Activated CD4-positive, alpha-beta memory T cell treated with anti-CD3 and anti-CD28 coated beads, Interleukin-2, amount 10 ng/mL, durations not matched to agents 7 days and 5 days (primary cell): ENCODE measurements at regions not wholly inside any gene's neighbourhood (a gene's known extent, or its start where the extent isn't known, plus 50 kb on each side); places are given as distances from the start of the nearest gene placed in this dataset.
"Not testable (repeated sequence)": the region's sequence is repeated elsewhere in the genome, so short reads cannot be mapped to it uniquely, and the experiment has no call there.

ENCODE experiments used
- CTCF ChIA-PET: fragments of 350-600 bp; sonication (Branson Sonifier 250); formaldehyde crosslinking; loops from one replicate; lab custom pipeline; 2021; ENCODE audit warnings: antibody characterized with exemption, inconsistent platforms; lab: Charles Lee
- POLR2A ChIA-PET: fragments of 350-600 bp; sonication (Branson Sonifier 250); formaldehyde crosslinking; loops from one replicate; lab custom pipeline; 2021; ENCODE audit warnings: antibody characterized with exemption; lab: Charles Lee
- DNase-seq: peaks from one replicate; pipeline ENCODE4 v3.0.0-alpha.2; 2020
- H3K27ac Mint-ChIP-seq: one replicate; pipeline ENCODE4 v1.8.0; 2021; ENCODE audit warnings: mild to moderate bottlenecking, mixed read lengths
- H3K27me3 Mint-ChIP-seq: one replicate; pipeline ENCODE4 v1.8.0; 2021; ENCODE audit warnings: mixed read lengths
- H3K36me3 Mint-ChIP-seq: one replicate; pipeline ENCODE4 v1.8.0; 2021; ENCODE audit warnings: low read depth, mixed read lengths
- H3K4me1 Mint-ChIP-seq: one replicate; pipeline ENCODE4 v1.8.0; 2021; ENCODE audit warnings: mixed read lengths
- H3K4me3 Mint-ChIP-seq: one replicate; pipeline ENCODE4 v1.8.0; 2021; ENCODE audit warnings: mild to moderate bottlenecking, mixed read lengths
- H3K9me3 Mint-ChIP-seq: one replicate; pipeline ENCODE4 v1.8.0; 2021; ENCODE audit warnings: mixed read lengths

DNA sequence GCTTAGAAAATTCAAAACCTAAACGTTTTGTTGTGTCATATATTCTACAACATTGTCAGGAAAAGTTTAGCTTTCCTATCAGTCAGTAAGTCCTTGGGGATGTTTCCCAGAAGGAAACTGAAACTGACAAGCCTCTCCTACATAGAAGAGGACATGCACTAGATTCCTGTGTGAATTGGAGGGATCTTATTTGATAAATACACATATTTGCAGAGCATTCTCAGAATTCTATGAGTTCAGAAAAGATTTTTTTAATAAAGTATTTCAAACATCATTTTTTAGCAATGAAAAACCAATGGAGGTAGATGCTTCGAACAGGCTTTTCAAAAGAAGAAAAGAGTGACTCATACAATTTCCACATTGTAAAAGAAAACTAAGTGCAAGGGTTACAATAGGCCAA, 1706.7 kb downstream of the SUCLG1 start:
- ChIA-PET POLR2A (no interaction called here), CTCF (no interaction called here)
- no peak for DNase-seq
- Mint-ChIP-seq H3K9me3 (peaks cover 21% of the 10 kb centered on the region), H3K27ac (no peak overlapping the region), H3K36me3 (no peaks in the 10 kb centered on the region), H3K4me1 (no peaks in the 10 kb centered on the region), H3K27me3 (no peaks in the 10 kb centered on the region), H3K4me3 (no peak overlapping the region)

DNA sequence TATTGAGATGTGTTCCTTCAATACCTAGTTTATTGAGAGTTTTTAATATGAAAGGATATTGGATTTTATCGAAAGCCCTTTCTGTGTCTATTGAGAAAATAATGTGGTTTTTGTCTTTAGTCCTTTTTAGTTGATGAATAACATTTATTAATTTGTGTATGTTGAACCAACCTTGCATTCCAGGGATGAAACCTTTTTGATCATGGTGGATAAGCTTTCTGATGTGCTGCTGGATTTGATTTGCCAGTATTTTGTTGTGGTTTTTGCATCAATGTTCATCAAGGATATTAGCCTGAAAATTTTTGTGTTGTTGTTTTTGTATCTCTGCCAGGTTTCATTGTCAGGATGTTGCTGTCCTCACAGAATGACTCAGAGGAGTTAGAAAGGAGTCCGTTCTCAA, 1710.4 kb downstream of the SUCLG1 start:
- POLR2A ChIA-PET, result no interaction called here

DNA sequence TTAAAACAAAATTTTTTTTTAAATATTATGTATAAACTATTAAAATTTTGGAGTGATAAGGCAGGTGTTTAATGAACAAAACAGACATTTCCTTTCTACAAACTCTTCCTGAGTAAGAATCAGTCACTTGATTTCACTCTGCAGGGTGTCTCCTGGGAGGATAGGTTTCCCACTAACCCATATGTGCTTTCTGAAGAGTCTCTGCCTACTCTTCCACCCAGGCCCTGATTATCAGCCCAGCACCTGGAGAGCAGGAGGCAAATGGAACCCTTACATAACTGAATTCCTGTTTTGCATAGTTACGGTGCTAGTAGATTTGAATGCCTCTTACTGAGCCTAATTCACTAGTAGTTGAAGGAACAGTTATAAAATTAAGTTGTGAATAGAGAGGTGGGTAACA, 1718.6 kb downstream of the SUCLG1 start:
- no peak for DNase-seq
- Mint-ChIP-seq H3K4me1 (no peaks in the 10 kb centered on the region), H3K4me3 (no peak overlapping the region), H3K9me3 (peaks cover 10% of the 10 kb centered on the region), H3K27me3 (no peaks in the 10 kb centered on the region), H3K27ac (no peak overlapping the region), H3K36me3 (no peaks in the 10 kb centered on the region)
- POLR2A ChIA-PET, result no interaction called here
- CTCF ChIA-PET, result no interaction called here

More for the DNA sequence above, 1710.4 kb downstream of the SUCLG1 start:
- H3K36me3 Mint-ChIP-seq, result no peaks in the 10 kb centered on the region
- no peak overlapping the region for H3K27ac Mint-ChIP-seq
- DNase-seq, result no peak
- no peaks in the 10 kb centered on the region for H3K4me1 Mint-ChIP-seq
- CTCF ChIA-PET, result no interaction called here
- H3K4me3 Mint-ChIP-seq, result no peak overlapping the region
- H3K9me3 Mint-ChIP-seq, result peaks cover 28% of the 10 kb centered on the region
- H3K27me3 Mint-ChIP-seq, result no peaks in the 10 kb centered on the region

DNA sequence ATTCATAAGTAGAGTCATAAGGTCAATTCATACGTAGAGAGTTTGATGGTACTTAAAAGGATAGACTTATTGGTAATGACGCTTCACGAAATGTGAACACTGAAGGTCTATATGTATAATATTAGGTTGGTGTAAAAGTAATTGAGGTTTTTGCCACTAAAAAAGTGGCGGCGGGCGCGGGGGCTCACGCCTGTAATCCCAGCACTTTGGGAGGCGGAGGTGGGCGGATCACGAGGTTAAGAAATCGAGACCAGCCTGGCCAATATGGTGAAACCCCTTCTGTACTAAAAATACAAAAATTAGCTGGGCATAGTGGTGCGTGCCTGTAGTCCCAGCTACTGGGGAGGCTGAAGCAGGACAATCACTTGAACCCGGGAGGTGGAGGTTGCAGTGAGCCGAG, 1721.1 kb downstream of the SUCLG1 start:
- H3K36me3 Mint-ChIP-seq, H3K9me3 Mint-ChIP-seq, DNase-seq, H3K27me3 Mint-ChIP-seq, POLR2A ChIA-PET, H3K27ac Mint-ChIP-seq, CTCF ChIA-PET, H3K4me3 Mint-ChIP-seq, H3K4me1 Mint-ChIP-seq: not testable (repeated sequence)

DNA sequence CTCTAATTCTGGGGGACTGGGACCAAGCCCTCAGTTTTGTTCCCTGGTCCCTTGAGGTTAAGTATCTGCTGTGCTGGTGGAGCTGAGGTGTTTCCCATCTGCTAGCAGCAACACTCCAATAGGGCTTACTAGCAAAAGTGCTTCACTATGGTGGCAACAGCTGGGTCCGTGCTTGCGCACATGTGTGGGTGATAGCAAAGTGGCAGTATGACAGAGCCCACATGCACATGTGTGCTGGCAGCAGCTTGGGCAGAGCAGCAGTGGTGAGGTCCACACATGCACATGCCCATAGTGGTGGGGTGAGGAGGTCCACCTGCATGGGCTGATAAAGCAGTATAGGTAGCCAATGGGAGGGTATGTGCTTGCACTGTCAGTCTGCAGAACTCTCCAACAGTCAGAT, 1723.7 kb downstream of the SUCLG1 start:
- no peaks in the 10 kb centered on the region for H3K36me3 Mint-ChIP-seq
- CTCF ChIA-PET, result no interaction called here

DNA sequence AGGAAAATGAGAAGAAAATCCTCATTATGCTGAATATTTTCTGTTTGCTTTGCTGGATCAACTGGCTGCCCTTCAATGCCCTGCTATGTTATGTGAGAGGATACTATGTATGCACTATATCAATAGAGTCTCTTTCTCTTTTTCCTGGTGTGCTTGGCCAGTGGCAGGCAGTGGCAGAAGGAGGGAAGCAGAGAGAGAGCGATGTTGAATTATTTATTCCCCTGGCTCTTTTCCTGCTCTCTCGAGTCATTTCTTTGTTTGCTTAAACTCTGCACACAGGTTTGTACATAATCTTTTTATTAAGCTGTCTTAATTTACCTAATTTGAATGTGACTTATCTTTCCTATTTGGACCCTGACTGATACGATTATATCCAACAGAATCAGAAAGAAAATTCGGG, 1727.3 kb downstream of the SUCLG1 start:
- H3K4me3 Mint-ChIP-seq, result no peak overlapping the region
- H3K36me3 Mint-ChIP-seq, result no peaks in the 10 kb centered on the region
- H3K27me3 Mint-ChIP-seq, result no peaks in the 10 kb centered on the region
- no peak for DNase-seq
- no peak overlapping the region for H3K27ac Mint-ChIP-seq
- CTCF ChIA-PET, result interaction anchor here (0.5 kb wide), 1 partner anchor 1003 kb away, joined by 3 read pairs; no protein-coding TSS in a partner anchor
- peaks cover 11% of the 10 kb centered on the region for H3K9me3 Mint-ChIP-seq
- no peaks in the 10 kb centered on the region for H3K4me1 Mint-ChIP-seq
- POLR2A ChIA-PET, result no interaction called here

More for the DNA sequence above, 1723.7 kb downstream of the SUCLG1 start:
- peaks cover 5% of the 10 kb centered on the region for H3K9me3 Mint-ChIP-seq
- H3K4me3 Mint-ChIP-seq, result no peak overlapping the region
- no peaks in the 10 kb centered on the region for H3K27me3 Mint-ChIP-seq
- no peaks in the 10 kb centered on the region for H3K4me1 Mint-ChIP-seq
- POLR2A ChIA-PET, result no interaction called here
- no peak overlapping the region for H3K27ac Mint-ChIP-seq
- DNase-seq, result no peak

DNA sequence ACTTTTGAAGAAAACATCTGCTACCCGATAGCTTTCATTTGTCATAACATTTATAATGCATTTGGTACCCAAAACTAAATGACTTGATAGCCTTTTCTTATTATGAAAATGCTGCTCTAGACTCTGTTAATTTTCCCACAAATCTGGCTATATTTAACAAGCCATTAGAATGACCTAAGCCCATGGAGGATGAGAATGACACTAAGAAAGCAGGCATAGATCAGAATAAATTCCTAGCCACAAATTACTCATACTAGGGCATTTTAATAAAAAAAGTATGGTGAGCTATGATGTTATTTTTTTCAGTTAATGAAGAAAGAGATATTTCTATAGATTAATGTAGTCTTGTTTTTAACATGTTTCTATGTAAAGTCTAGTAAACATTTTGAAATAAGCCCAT, 1728.3 kb downstream of the SUCLG1 start:
- Mint-ChIP-seq H3K27me3 (no peaks in the 10 kb centered on the region), H3K4me3 (no peak overlapping the region), H3K27ac (no peak overlapping the region), H3K4me1 (no peaks in the 10 kb centered on the region), H3K36me3 (no peaks in the 10 kb centered on the region), H3K9me3 (peaks cover 11% of the 10 kb centered on the region)
- POLR2A ChIA-PET, result no interaction called here
- DNase-seq, result no peak
- CTCF ChIA-PET, result no interaction called here

DNA sequence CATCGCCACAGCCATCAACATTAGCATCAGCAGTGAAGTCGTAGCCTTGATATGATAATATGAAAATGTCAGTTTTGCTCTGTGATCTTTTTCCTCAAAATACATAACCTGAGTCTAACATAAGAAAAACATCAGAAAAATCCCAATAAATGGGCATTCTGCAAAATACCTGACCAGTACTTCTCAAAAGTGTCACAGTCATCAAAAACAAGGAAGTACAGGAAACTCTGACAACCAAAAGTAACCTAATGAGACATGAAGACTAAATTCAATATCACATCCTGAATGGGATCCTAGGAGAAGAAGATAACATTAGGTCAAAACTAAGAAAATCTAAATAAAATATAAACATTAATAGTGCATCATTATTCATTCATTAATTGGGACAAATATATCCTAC, 1731.0 kb downstream of the SUCLG1 start:
- H3K27me3 Mint-ChIP-seq, result no peaks in the 10 kb centered on the region
- no peak overlapping the region for H3K4me3 Mint-ChIP-seq
- no peak for DNase-seq
- no peaks in the 10 kb centered on the region for H3K36me3 Mint-ChIP-seq
- H3K27ac Mint-ChIP-seq, result no peak overlapping the region
- CTCF ChIA-PET, result no interaction called here
- no peaks in the 10 kb centered on the region for H3K4me1 Mint-ChIP-seq
- POLR2A ChIA-PET, result no interaction called here
- H3K9me3 Mint-ChIP-seq, result peaks cover 11% of the 10 kb centered on the region

DNA sequence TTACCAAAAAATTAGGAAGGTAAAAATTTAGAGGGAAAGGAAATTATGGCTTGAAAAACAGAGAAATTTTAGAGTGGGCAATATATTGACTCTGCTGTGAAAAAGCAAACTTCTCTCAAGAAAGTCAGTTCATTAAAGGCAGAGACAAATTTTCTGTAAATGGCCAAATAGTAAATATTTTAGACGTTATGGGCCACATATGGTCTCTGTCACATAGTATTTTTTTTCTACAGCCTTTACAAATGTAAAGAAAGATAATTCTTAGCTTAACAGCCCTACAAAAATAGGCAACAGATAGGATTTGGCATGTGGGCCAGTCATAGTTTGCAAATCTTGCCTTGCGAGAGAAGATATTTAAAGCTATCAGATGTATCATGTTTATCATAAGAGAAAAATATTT, 1750.4 kb downstream of the SUCLG1 start:
- ChIA-PET POLR2A (no interaction called here), CTCF (no interaction called here)
- no peak overlapping the region for H3K4me3 Mint-ChIP-seq
- no peak for DNase-seq
- no peaks in the 10 kb centered on the region for H3K36me3 Mint-ChIP-seq
- peaks cover 2% of the 10 kb centered on the region for H3K9me3 Mint-ChIP-seq
- H3K4me1 Mint-ChIP-seq, result no peaks in the 10 kb centered on the region
- H3K27ac Mint-ChIP-seq, result no peak overlapping the region
- no peaks in the 10 kb centered on the region for H3K27me3 Mint-ChIP-seq

DNA sequence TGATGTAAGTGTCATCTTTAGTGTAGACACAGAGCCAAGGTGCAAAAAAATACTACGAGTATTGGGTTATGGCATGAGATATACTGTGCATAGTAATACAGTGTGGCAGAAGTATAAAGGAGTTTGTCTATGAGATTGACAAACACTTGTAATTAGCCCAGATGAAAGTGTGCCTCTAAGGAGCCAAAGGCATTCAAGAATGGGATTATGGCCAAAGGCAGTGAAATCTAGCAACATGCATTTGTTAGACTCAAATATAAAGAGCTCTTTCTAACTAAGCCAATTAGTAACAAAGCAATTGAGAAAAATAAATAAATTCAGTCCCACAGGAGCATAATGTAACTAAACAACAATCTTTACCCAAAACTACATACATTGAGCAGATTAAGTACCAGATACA, 1761.8 kb downstream of the SUCLG1 start:
- no peak overlapping the region for H3K4me3 Mint-ChIP-seq
- no peak overlapping the region for H3K27ac Mint-ChIP-seq
- H3K36me3 Mint-ChIP-seq, result no peaks in the 10 kb centered on the region
- peaks cover 8% of the 10 kb centered on the region for H3K9me3 Mint-ChIP-seq
- no peaks in the 10 kb centered on the region for H3K27me3 Mint-ChIP-seq
- no peaks in the 10 kb centered on the region for H3K4me1 Mint-ChIP-seq
- no peak for DNase-seq
- ChIA-PET CTCF (no interaction called here), POLR2A (no interaction called here)

DNA sequence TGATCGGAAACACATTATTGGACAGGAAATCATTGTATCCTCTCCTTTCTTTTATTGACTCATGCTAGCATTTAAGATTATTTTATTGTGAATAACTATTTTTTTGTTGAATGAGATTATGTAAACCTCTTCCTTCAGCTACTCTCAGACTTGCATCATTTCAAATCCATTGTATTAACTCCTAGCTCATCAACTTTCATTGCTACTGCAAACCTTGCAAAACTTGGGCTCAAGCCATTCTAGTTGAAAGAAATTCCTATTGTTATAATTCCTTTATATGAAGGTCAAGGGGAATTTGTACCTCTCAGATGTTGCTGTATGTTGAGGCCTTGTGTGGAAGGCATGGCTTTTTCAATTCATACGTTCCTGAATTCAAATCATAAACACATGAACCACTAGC, 1764.6 kb downstream of the SUCLG1 start:
- no peaks in the 10 kb centered on the region for H3K27me3 Mint-ChIP-seq
- ChIA-PET CTCF (no interaction called here), POLR2A (no interaction called here)
- H3K4me3 Mint-ChIP-seq, result no peak overlapping the region
- no peaks in the 10 kb centered on the region for H3K4me1 Mint-ChIP-seq
- DNase-seq, result no peak
- H3K36me3 Mint-ChIP-seq, result no peaks in the 10 kb centered on the region
- peaks cover 3% of the 10 kb centered on the region for H3K9me3 Mint-ChIP-seq
- no peak overlapping the region for H3K27ac Mint-ChIP-seq

DNA sequence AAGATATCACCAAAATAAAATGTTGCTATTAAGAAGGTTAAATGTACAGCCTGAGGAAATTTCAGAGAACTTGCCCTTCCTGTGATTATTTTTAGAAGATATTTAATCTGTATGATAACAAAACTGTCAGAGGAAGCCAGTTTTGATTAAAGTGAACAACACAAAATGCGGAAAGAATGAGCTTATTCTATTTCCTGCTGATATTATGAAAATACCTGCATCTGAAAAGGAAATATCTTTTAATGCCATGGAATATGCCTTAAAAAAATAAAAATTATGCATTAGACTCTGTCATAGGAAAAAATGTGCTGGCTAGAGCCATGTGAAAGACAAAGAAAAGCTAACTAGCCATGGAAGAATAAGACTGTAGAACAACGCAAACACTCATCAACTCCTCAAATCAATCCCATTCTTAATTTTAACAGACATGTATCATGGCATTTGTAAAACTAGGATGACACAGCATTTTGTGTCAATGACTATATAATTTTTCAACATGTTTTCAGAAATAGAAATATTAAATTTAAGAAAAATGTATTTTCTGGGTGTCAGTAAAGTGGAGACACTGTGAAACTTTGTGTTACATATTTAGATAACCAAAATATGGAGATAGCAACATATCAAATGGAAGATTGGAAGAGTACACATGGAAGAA, 1768.2 kb downstream of the SUCLG1 start:
- Mint-ChIP-seq H3K27ac (no peak overlapping the region), H3K9me3 (peaks cover 3% of the 10 kb centered on the region), H3K4me1 (no peaks in the 10 kb centered on the region), H3K4me3 (no peak overlapping the region), H3K36me3 (no peaks in the 10 kb centered on the region), H3K27me3 (no peaks in the 10 kb centered on the region)
- POLR2A ChIA-PET, result no interaction called here
- CTCF ChIA-PET, result no interaction called here
- DNase-seq, result no peak

DNA sequence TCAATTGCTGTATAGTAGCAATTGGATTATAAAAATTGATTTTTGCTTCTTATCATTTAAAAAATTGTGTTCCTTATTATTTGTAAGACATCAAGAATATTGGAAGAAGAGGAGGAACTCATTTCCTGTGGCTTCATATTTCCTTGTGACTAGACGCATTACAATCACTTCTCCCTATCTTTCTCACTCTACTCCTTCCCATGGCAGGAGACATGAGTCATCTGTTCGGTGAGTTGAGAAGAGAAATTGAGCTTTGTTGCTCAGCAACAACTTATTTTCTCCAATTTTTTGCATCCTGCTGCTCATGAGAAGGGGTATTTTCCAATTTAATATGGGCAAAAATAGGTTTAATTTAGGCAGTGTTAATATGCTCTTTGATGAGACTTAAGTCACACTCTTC, 1783.9 kb downstream of the SUCLG1 start:
- Mint-ChIP-seq H3K36me3 (no peaks in the 10 kb centered on the region), H3K9me3 (peaks cover 6% of the 10 kb centered on the region), H3K27ac (no peak overlapping the region), H3K4me1 (no peaks in the 10 kb centered on the region), H3K27me3 (no peaks in the 10 kb centered on the region), H3K4me3 (no peak overlapping the region)
- no peak for DNase-seq
- POLR2A ChIA-PET, result no interaction called here
- CTCF ChIA-PET, result no interaction called here

DNA sequence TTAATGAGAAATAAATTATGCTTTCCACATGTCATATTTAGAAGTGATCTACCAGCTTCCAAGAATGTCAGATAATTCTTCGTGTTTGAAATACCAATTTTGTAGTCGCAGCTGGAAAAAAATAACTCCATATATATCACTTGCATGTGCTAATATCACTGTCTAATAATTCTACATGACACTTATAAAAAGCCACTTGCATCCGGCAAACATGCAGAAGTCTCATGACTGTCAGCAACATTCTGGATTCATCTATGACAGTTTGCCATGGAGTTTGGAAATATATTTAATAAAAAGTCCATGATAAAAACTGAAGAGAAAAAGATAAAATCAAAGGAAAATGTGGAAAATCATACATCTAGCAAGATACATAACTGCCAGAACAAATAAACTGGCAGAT, 1784.4 kb downstream of the SUCLG1 start:
- H3K4me3 Mint-ChIP-seq, result no peak overlapping the region
- H3K27ac Mint-ChIP-seq, result no peak overlapping the region
- DNase-seq, result no peak
- CTCF ChIA-PET, result no interaction called here
- H3K36me3 Mint-ChIP-seq, result no peaks in the 10 kb centered on the region
- no peaks in the 10 kb centered on the region for H3K4me1 Mint-ChIP-seq
- peaks cover 6% of the 10 kb centered on the region for H3K9me3 Mint-ChIP-seq
- H3K27me3 Mint-ChIP-seq, result no peaks in the 10 kb centered on the region
- POLR2A ChIA-PET, result no interaction called here
